ENCODE measurements at regions not wholly inside any gene's neighbourhood (a gene's known extent, or its start where the extent isn't known, plus 50 kb on each side); places are given as distances from the start of the nearest gene placed in this dataset.
"Not testable (repeated sequence)": the region's sequence is repeated elsewhere in the genome, so short reads cannot be mapped to it uniquely, and the experiment has no call there.

DNA sequence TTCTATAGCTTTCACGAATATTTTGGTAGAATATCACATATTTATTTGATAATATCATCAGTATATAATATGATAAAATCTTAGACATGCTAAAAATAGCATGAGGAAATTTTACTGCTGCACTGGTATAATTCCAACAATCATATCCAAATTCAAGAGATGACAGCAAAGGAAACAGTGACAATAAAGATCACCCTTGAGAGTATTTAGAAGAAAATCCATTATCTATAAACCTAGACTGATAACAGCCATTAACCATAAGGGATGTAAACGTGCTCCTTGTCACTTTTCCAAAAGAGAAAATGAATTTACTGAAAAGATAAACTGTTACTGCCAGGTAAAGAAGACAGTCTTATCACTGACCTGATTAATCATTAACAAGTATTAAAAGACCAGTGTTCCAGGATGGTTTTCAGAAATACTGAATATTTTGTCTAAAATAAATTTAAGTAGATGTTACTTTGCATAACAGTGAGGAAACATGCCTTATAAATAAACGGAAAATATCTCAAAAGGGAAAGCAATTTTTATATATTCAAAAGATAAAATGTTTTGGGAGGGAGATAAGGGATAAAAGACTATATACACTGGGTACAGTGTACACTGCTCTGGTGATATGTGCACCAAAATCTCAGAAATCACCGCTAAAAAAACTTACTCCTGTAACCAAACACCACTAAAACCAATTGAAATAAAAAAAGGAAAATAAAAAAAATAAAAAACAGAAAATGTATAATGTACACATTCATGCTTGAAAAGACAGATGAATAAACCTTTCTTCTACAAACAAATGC, 1704.7 kb downstream of the HACE1 start:
- DNase-seq (ENCODE audit: low read depth) = no peak

DNA sequence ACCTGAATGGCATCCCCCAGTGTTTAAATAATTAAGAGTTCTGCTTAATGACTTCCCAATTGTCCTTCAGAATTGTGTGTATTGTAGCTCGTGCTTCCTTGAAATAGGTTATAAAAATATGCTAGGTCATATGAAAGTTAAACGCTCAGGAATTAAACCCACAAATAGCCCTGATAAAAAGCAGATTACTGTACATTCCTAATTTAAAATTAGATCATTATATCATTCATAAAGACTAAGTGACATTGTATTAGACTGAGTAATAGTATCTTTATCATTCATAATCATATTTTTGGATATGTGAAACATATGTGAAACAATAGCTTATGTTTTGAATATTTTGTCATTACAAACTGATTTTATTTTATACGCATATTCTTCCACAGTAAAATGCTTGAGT, 1706.7 kb downstream of the HACE1 start:
- no peak for DNase-seq (ENCODE audit: low read depth)

DNA sequence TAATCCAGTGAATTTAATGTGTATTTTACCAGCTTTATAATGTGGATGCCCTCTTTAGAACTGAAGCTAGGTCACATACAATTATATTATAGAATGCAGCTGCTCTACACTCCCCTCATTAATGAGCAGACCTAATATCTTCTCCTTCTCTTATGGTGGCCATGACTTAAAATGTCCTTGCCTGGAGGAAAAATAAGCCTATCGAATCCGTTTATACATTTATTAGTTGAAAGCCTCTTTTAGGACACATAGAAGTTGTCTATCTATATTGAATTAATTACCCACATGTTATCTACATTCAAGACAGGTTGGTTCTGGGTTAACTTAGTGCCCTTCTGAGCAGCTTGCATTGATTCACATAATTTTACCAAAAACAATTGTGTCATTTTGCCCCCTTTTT, 1716.8 kb downstream of the HACE1 start:
- DNase-seq (ENCODE audit: low read depth) = no peak

DNA sequence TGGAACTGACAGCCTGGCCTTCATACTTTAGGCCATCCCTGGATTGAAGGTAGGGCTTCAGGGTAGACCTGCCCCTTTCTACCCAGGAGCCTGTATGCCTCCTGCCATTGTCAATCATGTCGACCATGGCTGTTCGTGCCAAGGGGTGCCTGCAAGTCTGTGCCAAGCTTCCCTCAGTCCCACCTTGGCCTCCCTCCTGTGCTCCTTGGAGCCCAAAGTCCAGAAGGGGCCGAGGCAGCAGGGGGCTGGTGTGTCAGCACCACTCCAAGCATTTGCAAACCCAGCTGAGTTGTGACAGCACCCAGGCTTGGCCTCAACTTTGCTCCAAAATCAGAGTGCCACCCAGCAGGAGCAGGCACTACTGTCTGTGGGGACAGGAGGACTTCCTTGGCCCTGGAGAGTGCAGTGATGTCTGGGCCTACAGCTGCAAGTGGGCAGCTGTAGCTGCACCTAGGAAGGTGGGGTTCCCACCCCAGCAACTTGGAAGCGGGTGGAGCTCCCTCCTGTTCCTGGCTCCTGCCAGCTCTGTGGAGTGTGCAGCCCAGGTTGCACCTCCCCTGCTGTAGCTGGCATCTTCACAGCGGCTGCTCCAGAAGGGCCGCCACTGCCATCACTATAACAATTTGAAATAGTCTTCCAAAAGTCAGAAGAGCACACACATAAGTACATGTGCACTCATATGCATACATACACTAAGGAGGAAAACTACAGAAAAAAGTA, 1719.3 kb downstream of the HACE1 start:
- DNase-seq (ENCODE audit: low read depth) = no peak

DNA sequence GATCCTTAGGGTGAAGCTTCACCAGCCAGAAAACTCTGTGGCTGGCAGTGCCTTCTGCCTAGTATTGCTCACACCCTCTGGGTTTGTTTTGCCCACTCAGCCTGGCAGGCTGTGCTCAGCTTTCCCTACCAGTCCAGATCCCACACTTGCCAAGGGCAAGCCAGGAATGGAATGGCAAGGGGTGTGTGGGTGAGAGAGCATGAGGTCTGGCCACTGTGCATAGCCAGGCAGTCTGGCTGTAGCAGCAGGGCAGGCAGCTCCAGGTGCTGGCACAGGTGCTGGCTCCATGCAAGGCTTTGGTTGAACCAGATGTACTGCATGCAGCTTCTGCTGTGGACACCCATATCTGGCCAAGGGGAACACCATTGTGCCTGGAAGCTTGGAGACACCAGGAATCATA, 1720.3 kb downstream of the HACE1 start:
- DNase-seq (ENCODE audit: low read depth) = no peak

DNA sequence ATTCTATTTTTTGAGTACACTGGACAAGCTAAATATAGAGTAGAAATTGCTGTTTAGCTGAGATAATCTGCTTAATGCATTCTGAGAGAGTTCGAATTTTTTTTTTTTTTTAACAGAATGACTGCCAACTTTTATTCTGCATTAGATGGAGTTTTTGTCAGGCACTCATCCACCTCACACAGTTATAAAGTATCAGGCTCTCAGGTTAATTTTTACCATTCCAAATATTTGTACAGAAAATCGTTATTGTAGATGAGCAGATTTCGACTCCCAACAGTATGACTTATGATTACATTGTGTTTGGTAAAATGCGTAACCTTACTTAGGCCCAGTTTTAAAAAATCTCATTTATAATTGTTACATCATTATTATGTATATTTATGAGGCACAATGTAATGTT, 1731.0 kb downstream of the GRIK2 start:
- DNase-seq (ENCODE audit: low read depth) = no peak

DNA sequence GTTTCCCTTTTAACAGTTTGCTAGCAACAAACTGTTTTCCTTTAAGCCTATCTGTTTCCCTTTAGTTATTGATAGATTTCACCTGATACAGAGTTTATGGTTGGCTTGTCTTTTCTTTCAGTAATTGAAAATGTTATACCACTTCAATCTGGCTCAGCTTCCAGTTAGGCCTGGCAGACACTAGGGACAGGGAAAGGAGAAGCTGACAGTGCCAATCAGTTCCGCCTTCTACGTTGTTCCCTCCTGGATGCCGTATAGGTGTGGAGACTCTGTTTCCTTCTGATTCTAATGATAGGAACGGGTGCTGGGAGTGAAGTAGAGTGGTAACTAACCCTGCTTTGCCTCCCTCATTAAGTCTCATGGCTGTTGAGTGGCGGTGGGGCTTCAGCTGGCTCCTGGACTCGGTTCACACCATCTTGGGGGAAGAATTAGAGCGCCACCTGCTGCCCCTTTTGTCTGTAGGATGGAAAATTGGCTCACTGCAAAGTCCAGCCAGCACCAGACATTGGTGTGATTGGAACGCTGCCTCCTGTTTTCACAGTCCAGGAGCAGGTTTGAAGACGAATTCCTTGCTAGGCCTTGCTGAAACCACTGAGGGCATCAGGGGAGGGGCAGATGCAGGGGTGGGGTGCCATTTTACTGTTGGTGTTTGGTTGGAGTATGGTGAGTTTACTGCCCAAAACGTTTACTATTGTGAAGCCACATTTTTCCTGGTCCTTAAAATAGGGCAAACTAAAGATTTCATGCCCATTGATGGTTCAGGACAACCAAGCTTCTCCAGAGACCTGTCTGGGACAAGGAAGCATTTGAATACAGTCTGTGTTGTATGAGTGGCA, 1729.5 kb downstream of the GRIK2 start:
- no peak for DNase-seq (ENCODE audit: low read depth)

DNA sequence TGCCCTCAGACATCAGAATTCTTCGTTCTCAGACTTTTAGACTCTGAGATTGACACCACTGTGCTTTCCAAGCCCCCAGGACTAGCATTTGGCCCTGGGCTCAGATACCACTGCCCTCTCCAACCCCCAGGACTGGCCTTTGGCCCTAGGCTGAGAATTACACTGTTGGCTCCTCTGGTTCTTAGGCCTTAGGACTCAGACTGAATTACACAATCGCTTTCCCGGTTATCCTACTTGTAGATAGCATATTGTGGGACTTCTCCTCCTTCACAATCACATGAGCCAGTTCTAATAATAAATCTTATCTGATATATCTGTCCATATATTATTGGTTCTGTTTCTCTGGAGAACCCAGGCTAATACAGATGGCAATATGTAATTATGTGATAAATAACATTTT, 1725.5 kb downstream of the GRIK2 start:
- no peak for DNase-seq (ENCODE audit: low read depth)

DNA sequence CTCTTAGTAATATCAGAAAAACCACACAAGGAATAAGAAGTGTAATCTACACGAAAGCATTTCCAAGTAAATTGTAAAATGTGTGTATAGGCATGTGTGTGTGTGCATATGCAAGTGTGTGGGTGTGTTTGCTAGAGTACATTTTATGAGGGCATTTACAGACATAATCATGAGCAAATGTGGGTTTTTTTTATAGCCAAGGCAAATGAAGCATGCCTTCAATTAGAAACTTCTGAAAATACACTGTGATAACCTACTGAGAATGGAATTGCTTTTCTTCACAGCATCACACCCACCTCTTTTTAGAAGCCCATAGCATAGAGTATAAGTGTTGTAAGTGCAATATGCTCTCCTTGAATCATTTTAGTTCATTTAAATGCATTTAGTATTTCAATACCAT, 1721.1 kb downstream of the GRIK2 start:
- DNase-seq (ENCODE audit: low read depth) = no peak

DNA sequence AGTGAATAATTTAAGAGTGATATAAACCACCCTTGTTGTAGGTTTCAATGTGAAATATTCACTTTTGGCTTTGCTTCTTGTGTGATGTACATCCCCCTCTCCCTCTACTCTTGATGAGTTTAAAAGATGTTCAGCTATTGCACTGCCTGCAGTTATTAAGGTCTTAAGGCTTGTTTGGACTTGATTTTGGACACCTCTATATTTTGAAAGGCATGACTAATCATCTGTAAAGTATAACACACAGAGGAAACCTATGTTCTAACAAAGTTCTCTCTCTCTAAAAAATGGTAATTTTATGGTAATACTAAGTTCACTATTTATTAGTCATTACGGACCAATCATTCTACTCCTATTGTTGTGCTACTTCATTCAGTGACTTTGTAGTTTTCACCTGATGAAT, 1719.9 kb downstream of the GRIK2 start:
- DNase-seq (ENCODE audit: low read depth) = no peak

DNA sequence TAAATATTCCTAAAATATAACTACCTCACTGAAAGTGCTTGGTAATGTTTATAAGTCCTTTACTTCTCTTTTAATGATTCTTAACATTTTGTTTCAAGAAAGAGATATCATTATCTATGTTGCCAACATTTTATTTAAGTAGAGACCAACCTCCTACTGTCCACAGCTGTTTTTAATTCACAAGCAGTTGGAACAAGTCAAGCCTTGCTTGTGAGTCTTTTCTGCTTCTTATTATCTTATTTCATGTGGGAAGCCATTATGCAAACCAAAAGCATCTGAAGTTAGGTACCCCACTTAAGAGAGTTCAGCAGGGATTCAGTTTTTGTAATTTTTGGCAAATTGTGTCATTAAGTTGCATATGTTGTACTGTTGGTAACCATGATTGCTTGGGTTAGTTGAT, 1714.5 kb downstream of the GRIK2 start:
- DNase-seq (ENCODE audit: low read depth) = no peak

DNA sequence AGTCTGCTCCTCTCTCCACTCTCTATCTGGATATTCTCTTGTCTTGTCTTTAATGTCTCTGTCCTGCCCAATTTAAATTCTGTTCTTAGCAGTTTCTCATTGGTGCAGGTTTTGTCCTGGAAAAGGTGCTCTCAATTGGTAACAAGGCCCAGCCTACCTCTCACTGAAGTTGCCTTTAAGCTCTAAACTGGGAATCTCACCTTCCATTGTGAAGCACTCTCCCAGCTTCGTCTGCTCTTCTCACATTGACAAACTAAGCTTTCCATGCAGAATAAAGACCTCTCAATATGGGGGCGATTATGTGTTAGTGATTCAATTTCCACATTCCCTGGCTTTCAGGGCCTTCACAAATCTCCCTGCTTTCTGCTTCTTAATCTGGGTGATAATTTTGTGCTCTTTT, 1712.2 kb downstream of the GRIK2 start:
- DNase-seq (ENCODE audit: low read depth) = no peak

DNA sequence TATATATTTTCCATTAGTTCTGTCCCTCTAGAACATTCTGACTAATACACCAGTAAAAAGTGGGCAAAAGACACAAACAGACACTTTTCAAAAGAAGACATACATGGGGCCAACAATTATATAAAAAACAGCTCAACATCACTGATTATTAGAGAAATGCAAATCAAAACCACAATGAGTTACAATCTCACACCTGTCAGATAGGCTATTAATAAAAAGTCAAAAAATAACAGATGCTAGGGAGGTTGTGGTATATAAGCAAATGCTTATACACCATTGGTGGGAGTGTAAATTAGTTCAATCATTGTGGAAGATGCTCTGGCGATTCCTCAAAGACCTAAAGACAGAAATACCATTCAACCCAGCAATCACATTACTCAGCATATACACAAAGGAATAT, 1707.8 kb downstream of the GRIK2 start:
- DNase-seq (ENCODE audit: low read depth) = no peak

DNA sequence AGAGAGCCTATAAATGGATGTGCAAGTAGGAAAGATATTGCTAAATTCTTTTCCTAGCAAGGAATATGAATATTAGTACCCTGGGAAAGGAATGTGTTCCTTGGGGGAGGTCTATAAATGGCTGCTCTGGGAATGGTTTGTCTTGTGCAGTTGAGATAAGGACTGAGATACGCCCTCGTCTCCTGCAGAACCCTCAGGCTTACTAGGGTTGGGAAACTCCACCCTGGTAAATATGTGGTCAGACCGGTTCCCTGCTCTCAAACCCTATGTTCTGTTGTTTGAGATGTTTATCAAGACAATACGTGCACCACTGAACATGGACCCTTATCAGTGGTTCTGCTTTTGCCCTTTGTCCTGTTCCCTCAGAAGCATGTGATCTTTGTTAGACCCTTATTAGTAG, 1698.9 kb downstream of the GRIK2 start:
- not testable (repeated sequence) for DNase-seq (ENCODE audit: low read depth)

DNA sequence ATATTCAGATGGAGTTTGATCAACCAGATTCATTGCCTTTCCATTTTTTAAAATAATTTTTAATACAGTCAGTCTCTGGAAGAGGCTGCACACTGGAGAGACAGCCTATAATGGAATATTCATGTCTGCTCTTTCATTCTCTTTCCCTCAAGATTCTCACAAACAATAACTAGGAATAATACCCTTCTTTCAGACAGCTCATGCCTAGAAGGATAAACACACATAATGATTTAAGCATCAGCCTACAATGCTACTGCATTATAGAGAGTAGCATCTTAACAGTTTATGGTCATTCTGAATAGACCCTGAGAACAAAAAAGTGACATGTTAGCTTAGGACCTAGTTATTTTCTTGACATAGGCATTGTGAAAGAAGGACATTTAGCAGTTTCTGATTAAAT, 1692.3 kb downstream of the GRIK2 start:
- DNase-seq (ENCODE audit: low read depth) = no peak

DNA sequence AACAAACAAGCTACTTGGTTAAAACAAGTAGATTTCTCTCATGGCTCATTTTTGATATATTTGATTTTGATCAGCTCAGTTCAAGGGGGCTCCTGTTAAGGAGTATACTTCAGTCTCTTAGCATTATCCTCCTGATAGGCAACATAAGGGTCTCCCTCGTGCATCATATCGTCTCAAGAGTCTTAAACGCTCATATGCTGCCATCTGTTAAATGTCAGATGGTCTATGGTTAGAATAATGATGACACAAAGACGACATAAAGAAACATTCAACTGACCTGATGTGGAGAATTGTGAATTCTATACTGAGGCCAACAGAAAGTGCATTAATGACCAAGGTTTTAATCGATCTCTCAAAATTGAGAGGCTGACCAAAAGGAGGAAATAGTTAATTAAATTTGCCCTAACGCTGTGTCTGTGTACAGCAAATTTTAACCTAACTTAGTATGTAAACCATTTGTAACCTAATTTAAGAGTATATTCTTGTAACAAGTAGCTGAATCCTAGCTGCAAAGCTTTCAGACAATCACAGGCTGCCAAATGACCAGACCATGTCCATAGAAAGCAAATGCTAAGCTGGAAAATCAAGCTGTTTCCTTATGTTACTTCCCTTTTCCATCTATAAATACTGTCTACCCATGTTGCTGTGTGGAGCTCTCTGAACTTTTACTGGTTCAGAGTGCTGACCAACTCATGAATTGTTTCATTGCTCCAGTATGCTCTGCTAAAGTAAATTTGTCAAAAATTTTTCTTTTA, 1688.5 kb downstream of the GRIK2 start:
- no peak for DNase-seq (ENCODE audit: low read depth)

DNA sequence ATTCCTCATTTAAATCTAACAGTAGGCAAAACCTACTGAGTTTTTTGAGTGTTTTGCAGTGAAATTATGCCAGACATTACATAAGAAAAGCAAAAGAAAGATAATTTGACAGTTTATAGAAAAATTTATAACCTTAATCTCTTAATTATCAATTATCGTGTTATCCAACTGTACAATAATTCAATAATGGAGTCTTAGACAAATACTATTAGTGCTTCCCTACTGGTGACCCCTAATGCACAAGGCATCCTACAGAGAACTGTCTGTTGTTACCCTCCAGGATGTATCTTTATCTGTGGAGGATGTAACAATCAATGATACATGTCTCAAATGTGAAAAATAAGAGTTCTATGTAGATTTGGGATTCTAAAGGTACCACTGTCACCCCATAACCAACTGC, 1687.6 kb downstream of the GRIK2 start:
- no peak for DNase-seq (ENCODE audit: low read depth)

DNA sequence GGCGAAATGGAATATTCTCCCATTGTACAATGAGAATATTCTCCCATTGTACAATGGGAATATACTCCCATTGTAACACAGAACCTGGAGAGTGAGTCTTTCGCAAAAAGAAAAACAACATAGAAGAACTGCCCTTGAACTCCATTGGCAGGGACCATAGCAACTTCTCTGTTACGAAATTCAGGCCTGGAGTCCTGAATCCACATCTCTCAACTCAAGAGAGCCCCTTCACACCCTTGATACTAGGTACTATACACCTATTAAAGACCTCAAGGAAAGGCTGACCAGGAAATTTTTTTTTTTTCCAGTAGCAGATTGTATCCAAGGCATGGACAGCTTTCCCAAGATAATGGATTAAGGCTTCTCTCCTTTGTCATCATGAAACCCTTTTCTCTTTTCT, 1687.0 kb downstream of the GRIK2 start:
- DNase-seq (ENCODE audit: low read depth) = no peak

DNA sequence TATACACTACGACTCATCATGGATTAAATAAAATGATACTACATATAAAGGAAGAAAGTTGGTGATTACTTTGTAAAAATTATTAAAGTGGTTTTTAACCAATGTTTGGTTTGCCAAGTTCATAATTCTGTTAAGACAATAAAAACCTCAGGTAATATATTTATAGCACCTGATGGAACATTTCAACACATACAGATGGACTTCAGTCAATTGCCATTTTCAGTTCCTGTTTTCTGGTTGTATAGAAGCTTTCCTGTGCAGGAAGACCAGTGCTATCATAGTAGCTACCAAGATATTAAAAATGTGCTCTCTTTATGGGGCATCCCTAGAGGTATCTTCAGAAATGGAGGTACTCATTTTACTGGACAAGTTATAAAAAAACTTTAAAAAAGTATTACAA, 1686.4 kb downstream of the GRIK2 start:
- no peak for DNase-seq (ENCODE audit: low read depth)

DNA sequence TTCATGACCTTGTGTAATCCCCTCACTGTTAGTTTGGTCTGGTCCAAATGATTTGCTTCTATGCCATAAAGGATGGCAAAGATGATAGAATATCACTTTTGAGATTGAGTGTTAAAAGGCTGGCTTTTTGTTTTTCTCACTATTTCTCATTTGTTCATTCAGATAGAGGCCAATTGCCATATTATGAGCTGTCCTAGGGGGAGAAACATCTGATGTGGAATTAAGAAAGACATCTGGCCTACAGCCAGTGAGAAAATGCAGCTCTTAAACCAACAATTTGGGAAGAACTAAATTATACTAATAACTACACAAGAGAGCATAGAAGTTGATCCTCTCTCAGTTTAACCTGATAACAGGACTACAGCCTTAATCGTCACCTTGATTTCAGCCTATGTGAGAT, 1668.6 kb downstream of the GRIK2 start:
- no peak for DNase-seq (ENCODE audit: low read depth)

DNA sequence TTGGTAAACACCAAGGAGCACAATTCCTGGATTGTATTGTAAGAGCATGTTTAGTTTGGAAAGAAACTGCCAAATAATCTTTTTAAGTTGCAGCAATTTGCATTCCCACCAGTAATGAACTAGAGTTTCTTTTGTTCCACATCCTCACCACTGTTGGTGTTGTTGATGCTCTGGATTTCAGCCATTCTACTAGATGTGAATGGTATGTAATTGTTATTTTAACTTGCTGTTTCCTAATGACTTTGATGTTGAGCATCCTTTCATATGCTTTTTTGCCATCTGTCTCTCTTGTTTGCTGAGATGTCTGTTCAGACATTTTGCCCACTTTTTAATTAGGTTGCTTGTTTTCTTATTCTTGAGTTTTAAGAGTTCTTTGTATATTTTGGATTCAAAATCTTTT, 1654.1 kb downstream of the GRIK2 start:
- no peak for DNase-seq (ENCODE audit: low read depth)

DNA sequence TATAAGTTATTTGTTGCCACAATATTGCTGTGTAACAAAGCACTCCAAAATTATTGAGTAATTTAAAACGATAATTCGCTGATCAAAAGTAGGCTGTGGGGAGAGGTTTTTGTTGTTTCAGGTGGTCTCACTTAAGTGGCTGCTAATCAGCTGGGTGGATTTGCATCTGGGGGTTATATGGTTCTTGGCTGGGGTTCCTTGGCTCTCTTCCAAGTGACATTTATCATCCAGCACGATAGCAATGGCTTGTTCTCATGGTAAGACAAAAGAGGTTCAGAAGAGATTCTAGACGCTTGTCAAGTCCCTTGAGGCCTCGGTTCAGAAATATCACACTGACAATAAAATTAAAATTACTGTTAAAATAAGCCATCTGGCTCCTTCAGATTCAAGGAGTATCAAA, 1648.8 kb downstream of the GRIK2 start:
- no peak for DNase-seq (ENCODE audit: low read depth)
